HG03469 (cell line): ENCODE measurements at regions not wholly inside any gene's neighbourhood (a gene's known extent, or its start where the extent isn't known, plus 50 kb on each side); places are given as distances from the start of the nearest gene placed in this dataset.
"Not testable (repeated sequence)": the region's sequence is repeated elsewhere in the genome, so short reads cannot be mapped to it uniquely, and the experiment has no call there.

ENCODE experiments used
- ATAC-seq: cut with Tn5 transposase; IDR thresholded peaks from one replicate; pipeline ENCODE4 v1.9.1; 2021; ENCODE audit warnings: mild to moderate bottlenecking, moderate library complexity, moderate number of reproducible peaks; ENCODE audit not compliant: unreplicated experiment

- ATAC-seq = no peak
Observed at GRCh38 chr12:28770322-28770721, 378.8 kb upstream of the FAR2 start.

- no peak for ATAC-seq
Observed at GRCh38 chr12:28771968-28772367, 377.1 kb upstream of the FAR2 start.

GRCh38 chr12:28775556-28775955 lies 373.5 kb upstream of the FAR2 start:
- no peak for ATAC-seq

- no peak for ATAC-seq
Observed at GRCh38 chr12:28776220-28776619, 372.9 kb upstream of the FAR2 start.

GRCh38 chr12:28776913-28777422 lies 372.1 kb upstream of the FAR2 start:
- ATAC-seq = no peak

GRCh38 chr12:28777603-28778365 lies 371.3 kb upstream of the FAR2 start:
- ATAC-seq = no peak

GRCh38 chr12:28780096-28780495 lies 369.0 kb upstream of the FAR2 start:
- no peak for ATAC-seq

GRCh38 chr12:28780960-28781359 lies 368.1 kb upstream of the FAR2 start:
- ATAC-seq = no peak

- ATAC-seq = no peak
Observed at GRCh38 chr12:28781671-28782652, 367.1 kb upstream of the FAR2 start.

- no peak for ATAC-seq
Observed at GRCh38 chr12:28782812-28783211, 366.3 kb upstream of the FAR2 start.

GRCh38 chr12:28787151-28787550 lies 361.9 kb upstream of the FAR2 start:
- no peak for ATAC-seq

- not testable (repeated sequence) for ATAC-seq
Observed at GRCh38 chr12:28788256-28788655, 360.8 kb upstream of the FAR2 start.

- ATAC-seq = no peak
Observed at GRCh38 chr12:28793581-28794151, 355.4 kb upstream of the FAR2 start.

- no peak for ATAC-seq
Observed at GRCh38 chr12:28794211-28794610, 354.9 kb upstream of the FAR2 start.

GRCh38 chr12:28794786-28795185 lies 354.3 kb upstream of the FAR2 start:
- ATAC-seq = no peak

- no peak for ATAC-seq
Observed at GRCh38 chr12:28795311-28795710, 353.8 kb upstream of the FAR2 start.

- ATAC-seq = no peak
Observed at GRCh38 chr12:28799348-28799747, 349.7 kb upstream of the FAR2 start.

GRCh38 chr12:28800129-28800528 lies 348.9 kb upstream of the FAR2 start:
- peak; percentile 90 for ATAC-seq

- ATAC-seq = no peak
Observed at GRCh38 chr12:28802706-28803438, 346.2 kb upstream of the FAR2 start.

- no peak for ATAC-seq
Observed at GRCh38 chr12:28807535-28807934, 341.5 kb upstream of the FAR2 start.

- ATAC-seq = no peak
Observed at GRCh38 chr12:28811457-28811856, 337.6 kb upstream of the FAR2 start.
